ENCODE measurements at regions not wholly inside any gene's neighbourhood (a gene's known extent, or its start where the extent isn't known, plus 50 kb on each side); places are given as distances from the start of the nearest gene placed in this dataset.

- TF ChIP-seq CTCF (conservative IDR thresholded peaks at IDR 0.05; ENCODE audit: low read depth, low read length) = no peak
- no peak overlapping the region for H3K4me3 ChIP-seq (ENCODE audit: low read length)
- no peak for DNase-seq (ENCODE audit: low read depth)
These were observed 55.4 kb upstream of the KIF5B start for GRCh38 chr10:32111585-32111984.

- TF ChIP-seq CTCF (conservative IDR thresholded peaks at IDR 0.05; ENCODE audit: low read depth, low read length) = no peak
- H3K4me3 ChIP-seq (ENCODE audit: low read length) = no peak overlapping the region
- DNase-seq (ENCODE audit: low read depth) = no peak
These were observed 54.6 kb upstream of the KIF5B start for GRCh38 chr10:32110790-32111189.

- no peak for TF ChIP-seq CTCF (conservative IDR thresholded peaks at IDR 0.05; ENCODE audit: low read depth, low read length)
- no peak for DNase-seq (ENCODE audit: low read depth)
- H3K4me3 ChIP-seq (ENCODE audit: low read length) = no peak overlapping the region
These were observed 53.4 kb upstream of the KIF5B start for GRCh38 chr10:32109603-32110002.

All from retinal pigment epithelial cell (primary cell).